ENCODE measurements at regions not wholly inside any gene's neighbourhood (a gene's known extent, or its start where the extent isn't known, plus 50 kb on each side); places are given as distances from the start of the nearest gene placed in this dataset.

DNA sequence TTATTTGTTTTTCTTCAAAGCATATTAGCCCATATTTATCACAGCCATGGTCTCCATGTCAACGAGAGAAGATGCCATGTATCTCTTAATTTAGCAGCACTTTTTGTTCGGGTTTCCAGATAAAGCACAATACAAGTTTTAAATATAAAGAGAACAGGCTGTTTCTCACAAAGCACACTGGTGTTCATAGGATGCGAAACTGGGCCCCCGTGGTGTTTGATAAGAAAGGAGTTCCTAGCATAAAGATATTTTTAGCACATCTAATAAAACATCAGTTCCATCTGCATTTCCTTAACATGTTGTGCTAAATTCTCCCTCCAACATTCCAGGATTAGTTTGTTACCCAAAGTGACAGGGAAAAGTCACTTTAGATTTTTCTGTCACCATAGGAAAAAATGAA lies 72.4 kb upstream of the EDNRB start:
- Histone ChIP-seq H3K4me3 (ENCODE audit: low read length) (no peak overlapping the region), H3K36me3 (ENCODE audit: control insufficient read depth, low read length) (no peaks in the 10 kb centered on the region), H3K27me3 (ENCODE audit: control insufficient read depth, low read length) (0 out of 2 replicates have a peak, but pooled peaks cover 2% of the 10 kb centered on the region), H3K79me2 (ENCODE audit: control insufficient read depth, low read length) (no peaks in the 10 kb centered on the region), H3K4me2 (ENCODE audit: low read length) (no peak overlapping the region), H3K4me1 (ENCODE audit: control insufficient read depth, low read length) (no peaks in the 10 kb centered on the region), H3K9me3 (ENCODE audit: control insufficient read depth, insufficient read depth, low read length) (no peaks in the 10 kb centered on the region), H3K9me2 (replicated peaks; ENCODE audit: control insufficient read depth, low read length) (no peaks in the 10 kb centered on the region), H3F3A (ENCODE audit: control insufficient read depth, insufficient read depth) (no peaks in the 10 kb centered on the region), H4K20me1 (ENCODE audit: control insufficient read depth, insufficient read depth, low read depth, low read length) (no peaks in the 10 kb centered on the region), H3K27ac (ENCODE audit: low read depth, low read length) (no peak overlapping the region)
- TF ChIP-seq EZH2phosphoT487 (IDR thresholded peaks at IDR 0.05; ENCODE audit: borderline replicate concordance, low read length) (no peak), CTCF (IDR thresholded peaks at IDR 0.05; ENCODE audit: low read depth, low read length, poor library complexity, severe bottlenecking) (no peak)

GRCh38 chr13:77989281-77989680 lies 70.7 kb upstream of the EDNRB start:
- TF ChIP-seq EZH2phosphoT487 (IDR thresholded peaks at IDR 0.05; ENCODE audit: borderline replicate concordance, low read length) (no peak), CTCF (IDR thresholded peaks at IDR 0.05; ENCODE audit: low read depth, low read length, poor library complexity, severe bottlenecking) (no peak)
- Histone ChIP-seq H3K4me3 (ENCODE audit: low read length) (no peak overlapping the region), H3F3A (ENCODE audit: control insufficient read depth, insufficient read depth) (no peaks in the 10 kb centered on the region), H3K9me3 (ENCODE audit: control insufficient read depth, insufficient read depth, low read length) (no peaks in the 10 kb centered on the region), H3K9me2 (replicated peaks; ENCODE audit: control insufficient read depth, low read length) (no peaks in the 10 kb centered on the region), H3K36me3 (ENCODE audit: control insufficient read depth, low read length) (no peaks in the 10 kb centered on the region), H3K27ac (ENCODE audit: low read depth, low read length) (no peak overlapping the region), H3K27me3 (ENCODE audit: control insufficient read depth, low read length) (peaks cover 2% of the 10 kb centered on the region; the same call in 1 of the 2 replicates), H3K4me1 (ENCODE audit: control insufficient read depth, low read length) (no peaks in the 10 kb centered on the region), H4K20me1 (ENCODE audit: control insufficient read depth, insufficient read depth, low read depth, low read length) (no peaks in the 10 kb centered on the region), H3K79me2 (ENCODE audit: control insufficient read depth, low read length) (no peaks in the 10 kb centered on the region), H3K4me2 (ENCODE audit: low read length) (no peak overlapping the region)

DNA sequence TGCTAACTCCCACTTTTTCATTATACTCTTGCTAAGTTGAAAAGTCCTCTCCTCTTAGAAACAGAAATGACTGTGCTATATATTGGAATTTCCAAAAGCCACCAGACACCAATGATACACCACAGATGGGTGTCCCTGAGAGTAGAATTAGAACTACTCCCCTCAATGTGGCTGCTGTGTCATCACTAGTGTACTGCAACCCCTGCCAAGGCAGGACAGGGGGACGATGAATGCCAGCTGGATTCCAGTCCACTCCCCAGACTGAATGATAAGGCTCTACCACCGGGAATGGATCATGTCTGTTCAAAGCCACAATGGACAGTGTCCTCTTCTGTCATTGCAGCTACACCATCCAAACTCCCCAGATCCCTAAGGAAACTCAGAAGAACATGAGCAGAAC lies 69.7 kb upstream of the EDNRB start:
- Histone ChIP-seq H4K20me1 (ENCODE audit: control insufficient read depth, insufficient read depth, low read depth, low read length) (no peaks in the 10 kb centered on the region), H3K79me2 (ENCODE audit: control insufficient read depth, low read length) (no peaks in the 10 kb centered on the region), H3K36me3 (ENCODE audit: control insufficient read depth, low read length) (no peaks in the 10 kb centered on the region), H3F3A (ENCODE audit: control insufficient read depth, insufficient read depth) (no peaks in the 10 kb centered on the region), H3K27me3 (ENCODE audit: control insufficient read depth, low read length) (peaks cover 2% of the 10 kb centered on the region; the same call in 1 of the 2 replicates), H3K4me1 (ENCODE audit: control insufficient read depth, low read length) (no peaks in the 10 kb centered on the region), H3K4me3 (ENCODE audit: low read length) (no peak overlapping the region), H3K4me2 (ENCODE audit: low read length) (no peak overlapping the region), H3K27ac (ENCODE audit: low read depth, low read length) (no peak overlapping the region), H3K9me3 (ENCODE audit: control insufficient read depth, insufficient read depth, low read length) (no peaks in the 10 kb centered on the region), H3K9me2 (replicated peaks; ENCODE audit: control insufficient read depth, low read length) (no peaks in the 10 kb centered on the region)
- TF ChIP-seq CTCF (IDR thresholded peaks at IDR 0.05; ENCODE audit: low read depth, low read length, poor library complexity, severe bottlenecking) (no peak), EZH2phosphoT487 (IDR thresholded peaks at IDR 0.05; ENCODE audit: borderline replicate concordance, low read length) (no peak)

Data from DOHH2 (cell line).